GM19043 (cell line): ENCODE measurements at regions not wholly inside any gene's neighbourhood (a gene's known extent, or its start where the extent isn't known, plus 50 kb on each side); places are given as distances from the start of the nearest gene placed in this dataset.
"Not testable (repeated sequence)": the region's sequence is repeated elsewhere in the genome, so short reads cannot be mapped to it uniquely, and the experiment has no call there.

Experiments used
- ATAC-seq: cut with Tn5 transposase; IDR thresholded peaks from one replicate; pipeline ENCODE4 v1.9.1; 2021; ENCODE audit warnings: low read depth; ENCODE audit not compliant: unreplicated experiment

DNA sequence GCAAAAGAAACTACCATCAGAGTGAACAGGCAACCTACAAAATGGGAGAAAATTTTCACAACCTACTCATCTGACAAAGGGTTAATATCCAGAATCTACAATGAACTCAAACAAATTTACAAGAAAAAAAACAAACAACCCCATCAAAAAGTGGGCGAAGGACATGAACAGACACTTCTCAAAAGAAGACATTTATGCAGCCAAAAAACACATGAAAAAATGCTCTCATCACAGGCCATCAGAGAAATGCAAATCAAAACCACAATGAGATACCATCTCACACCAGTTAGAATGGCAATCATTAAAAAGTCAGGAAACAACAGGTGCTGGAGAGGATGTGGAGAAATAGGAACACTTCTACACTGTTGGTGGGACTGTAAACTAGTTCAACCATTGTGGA lies 170.1 kb downstream of the MEX3B start:
- not testable (repeated sequence) for ATAC-seq

DNA sequence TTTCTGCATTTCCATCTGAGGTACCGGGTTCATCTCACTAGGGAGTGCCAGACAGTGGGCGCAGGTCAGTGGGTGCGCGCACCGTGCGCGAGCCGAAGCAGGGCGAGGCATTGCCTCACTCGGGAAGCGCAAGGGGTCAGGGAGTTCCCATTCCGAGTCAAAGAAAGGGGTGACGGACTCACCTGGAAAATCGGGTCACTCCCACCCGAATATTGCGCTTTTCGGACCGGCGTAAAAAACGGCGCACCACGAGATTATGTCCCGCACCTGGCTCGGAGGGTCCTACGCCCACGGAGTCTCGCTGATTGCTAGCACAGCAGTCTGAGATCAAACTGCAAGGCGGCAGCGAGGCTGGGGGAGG lies 175.1 kb downstream of the MEX3B start:
- not testable (repeated sequence) for ATAC-seq

DNA sequence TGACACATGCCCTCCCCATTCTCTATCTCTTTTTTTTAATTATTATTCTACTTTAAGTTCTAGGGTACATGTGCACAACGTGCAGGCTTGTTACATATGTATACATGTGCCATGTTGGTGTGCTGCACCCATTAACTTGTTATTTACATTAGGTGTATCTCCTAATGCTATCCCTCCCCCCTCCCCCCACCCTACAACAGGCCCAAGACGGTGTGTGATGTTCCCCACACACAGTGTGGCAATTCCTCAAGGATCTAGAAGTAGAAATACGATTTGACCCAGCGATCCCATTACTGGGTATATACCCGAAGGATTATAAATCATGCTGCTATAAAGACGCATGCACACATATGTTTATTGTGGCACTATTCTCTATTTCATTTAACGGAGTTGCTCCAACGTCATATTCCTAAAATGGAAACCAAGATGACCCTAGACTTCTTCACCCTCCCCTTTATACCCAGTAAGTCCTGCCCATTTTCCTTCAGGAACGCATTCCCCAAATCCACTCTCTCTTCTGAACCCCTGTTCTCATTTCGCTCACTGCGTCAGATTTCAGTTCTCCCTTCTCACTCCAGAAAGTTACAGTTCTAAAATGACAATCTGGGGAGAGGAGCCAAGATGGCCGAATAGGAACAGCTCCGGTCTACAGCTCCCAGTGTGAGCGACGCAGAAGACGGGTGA lies 175.6 kb downstream of the MEX3B start:
- not testable (repeated sequence) for ATAC-seq

DNA sequence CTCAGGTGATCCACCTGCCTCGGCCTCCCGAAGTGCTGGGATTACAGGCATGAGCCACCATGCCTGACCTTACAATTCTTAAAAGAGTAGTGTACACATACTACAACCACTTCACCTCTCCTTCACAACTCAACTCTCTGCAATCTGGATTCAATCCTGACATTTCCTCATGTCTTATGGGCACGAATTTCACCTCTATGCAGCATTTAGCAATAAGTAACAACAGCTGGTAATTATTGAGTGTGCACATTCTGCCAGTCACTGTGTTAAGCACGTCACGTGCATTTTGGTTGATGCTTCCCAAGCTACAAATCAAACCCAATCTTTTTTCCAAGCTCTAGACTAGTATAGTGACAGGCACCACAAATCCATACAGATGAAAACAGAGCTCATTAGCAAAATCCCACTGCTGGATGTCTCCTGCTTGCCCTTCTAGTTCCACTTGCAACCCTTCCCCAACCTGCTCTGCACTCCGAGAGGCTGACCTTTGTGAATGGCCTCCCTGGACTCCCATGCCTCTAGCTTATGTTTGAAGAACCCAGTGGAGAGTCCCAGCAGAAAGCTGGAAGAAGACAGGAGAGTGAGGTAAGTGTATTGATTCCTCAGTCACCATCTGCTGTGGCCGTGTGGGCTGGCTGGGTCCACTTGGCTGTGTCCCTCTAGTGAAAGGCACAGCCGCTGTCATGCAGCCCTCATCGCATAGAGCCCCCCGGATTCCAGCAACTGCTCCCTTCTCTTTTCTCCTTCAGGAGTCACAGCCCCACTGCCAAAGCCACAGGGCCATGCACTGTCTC lies 176.5 kb downstream of the MEX3B start:
- no peak for ATAC-seq

DNA sequence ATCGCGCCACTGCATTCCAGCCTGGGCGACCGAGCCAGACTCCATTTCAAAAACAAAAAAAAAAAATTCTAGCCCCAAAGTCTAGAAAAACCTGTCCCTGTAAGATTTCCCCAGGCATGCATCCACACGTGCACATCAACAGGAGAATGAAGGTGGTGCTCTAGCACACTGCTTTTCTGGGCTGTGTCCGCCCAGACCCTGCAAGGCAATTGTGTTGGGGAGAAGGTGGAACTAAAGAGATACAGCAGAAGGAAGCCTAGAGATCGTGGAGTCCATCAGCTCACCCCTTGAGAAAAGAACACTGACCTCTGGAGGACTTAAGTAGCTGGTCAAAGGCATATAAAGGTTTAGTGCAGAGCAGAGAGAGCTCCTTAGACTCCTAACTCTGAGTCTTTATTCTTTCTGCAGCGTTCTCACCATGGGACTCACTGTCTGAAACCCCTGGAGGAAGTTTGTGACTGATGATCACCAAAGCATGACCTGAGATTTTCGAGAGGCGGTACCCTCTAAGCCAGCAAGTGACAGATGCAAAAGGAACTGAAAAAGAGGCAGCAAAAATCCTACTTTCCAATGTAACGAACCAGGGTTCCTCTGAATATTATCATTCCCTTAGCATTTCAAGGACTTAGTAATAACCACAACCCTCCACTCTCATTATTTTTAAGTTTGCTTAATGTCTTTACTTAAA lies 179.8 kb downstream of the MEX3B start:
- ATAC-seq: peak; percentile 100

DNA sequence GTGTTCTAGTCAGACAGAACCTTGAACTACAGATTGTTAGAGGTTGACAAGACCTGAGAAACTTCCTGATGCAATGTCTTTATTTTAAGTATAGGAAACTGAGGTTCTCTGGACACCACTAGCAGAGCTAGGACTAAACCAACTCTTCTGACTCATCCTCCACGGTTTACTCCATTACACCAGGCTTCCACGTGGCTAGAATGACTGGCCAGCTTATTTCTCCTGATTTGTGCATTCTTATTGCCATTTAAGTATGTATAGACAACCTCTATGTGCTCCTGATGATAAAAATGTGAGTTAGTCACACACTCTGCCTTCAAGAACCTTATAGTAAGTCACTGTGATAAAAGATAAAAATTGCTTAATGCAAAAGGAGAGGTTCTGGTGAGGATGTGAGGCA lies 182.7 kb downstream of the MEX3B start:
- no peak for ATAC-seq

DNA sequence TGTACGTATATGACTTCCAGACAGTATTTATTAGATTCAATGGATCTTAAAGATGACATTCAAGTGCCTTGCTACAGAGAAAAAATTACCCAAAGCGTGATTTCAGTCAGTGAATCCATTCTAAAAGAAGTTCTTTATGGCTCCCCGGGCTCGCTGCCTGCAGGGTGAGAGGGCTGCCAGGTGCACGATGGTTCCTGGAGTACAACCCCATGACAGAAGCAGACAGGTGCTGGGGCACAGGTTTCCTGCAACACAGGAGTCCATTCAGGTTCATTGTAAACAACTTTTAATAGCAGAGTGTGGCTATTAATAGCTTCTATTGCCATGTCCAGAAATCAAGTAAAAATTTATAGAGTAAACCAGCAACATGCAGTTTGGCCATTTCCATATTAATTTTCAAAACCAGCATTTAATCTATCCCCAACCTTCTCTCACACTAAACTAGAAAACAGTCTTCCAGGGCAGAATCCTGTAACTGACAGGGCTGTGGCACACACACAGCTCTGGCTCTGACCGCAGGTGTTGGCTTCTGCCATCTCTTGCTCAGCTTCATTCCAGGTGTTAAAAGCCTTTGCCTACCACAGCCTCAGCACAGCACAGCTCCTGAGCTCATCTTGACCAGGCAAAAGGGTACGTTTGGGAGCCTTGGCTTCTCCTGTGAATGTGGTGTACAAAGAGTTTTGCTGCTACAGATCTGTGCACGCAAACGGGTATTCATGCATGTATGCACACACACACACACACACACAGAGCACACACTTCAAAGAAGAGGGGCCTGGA lies 185.9 kb downstream of the MEX3B start:
- no peak for ATAC-seq

DNA sequence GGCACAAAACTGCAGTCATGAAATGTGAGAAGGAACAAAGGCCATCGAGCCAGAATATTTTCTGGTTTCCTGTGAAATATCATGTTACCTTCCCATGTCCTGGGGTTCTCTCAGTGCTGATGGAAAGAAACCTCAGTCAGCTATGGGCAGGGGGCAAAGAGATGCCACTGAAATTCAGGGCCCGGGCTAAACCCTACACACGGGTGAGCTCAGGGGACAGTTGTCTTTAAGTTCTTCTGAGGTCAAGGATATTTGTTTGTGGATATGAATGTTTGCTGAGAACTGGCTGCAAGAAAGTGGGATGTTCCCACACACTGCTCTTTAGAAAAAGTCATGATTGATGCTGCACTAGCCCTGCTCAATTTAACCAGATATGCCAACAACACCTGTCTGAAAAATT lies 187.2 kb downstream of the MEX3B start:
- ATAC-seq: no peak

DNA sequence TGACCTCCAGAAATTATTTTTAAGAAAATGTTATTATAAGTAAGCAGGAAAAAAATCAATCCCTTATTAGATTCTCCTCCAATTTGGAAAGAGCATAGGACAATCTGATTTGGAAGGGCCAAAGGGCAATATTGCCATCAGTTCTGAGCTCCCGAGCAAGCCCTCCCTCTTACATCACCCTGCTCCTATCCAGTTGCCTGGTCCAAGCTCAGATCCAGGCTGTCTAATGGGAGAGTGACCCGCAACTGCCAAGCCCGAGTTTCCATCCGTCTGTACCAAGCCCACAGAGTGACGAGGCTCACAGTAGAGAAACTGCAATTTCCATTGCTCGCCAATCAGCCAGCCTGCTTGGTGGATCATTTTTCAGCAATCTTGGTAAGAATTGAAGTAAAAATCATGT lies 187.7 kb downstream of the MEX3B start:
- ATAC-seq: no peak

DNA sequence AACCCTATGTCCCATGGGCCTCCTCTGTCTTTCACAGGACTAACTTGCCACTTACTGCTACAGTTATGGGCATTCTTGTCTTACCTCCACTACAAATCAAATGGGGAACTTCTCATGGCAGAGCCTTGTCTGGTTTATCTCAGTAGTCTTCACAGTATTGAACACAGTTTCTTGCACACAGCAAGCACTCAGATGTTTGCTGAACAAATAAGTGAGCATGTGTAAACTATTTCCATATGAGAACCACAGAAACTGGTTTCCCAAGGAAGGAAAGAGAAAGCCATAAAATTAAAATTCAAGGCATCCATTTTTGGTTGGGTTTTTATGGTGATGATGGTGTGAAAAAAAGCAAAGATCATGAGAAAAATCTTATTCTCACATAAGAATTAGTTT lies 189.2 kb downstream of the MEX3B start:
- no peak for ATAC-seq

DNA sequence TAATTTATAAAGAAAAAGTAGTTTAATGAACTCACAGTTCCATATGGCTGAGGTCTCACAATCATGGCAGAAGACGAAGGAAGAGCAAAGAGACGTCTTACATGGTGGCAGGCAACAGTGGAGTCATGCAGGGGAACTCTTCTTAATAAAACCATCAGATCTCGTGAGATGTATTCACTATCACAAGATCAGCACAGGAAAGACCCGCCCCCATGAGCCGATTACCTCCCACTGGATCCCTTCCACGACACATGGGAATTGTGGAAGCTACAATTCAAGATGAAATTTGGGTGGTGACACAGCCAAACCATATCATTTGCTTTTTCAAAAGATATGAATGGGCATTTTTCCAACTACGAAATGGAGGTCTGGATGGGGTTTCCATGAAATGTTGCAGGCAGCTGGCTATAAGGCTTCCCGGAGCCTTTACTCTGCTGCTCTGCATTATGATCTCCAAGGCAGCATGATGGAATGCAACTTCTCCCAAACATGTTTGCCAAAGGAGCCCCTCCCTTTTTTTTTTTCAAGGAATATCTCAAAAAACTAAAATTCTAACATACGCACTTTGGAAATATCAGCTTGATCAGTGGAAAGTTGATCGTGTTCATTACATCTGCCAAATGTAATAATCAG lies 189.7 kb downstream of the MEX3B start:
- ATAC-seq: no peak

DNA sequence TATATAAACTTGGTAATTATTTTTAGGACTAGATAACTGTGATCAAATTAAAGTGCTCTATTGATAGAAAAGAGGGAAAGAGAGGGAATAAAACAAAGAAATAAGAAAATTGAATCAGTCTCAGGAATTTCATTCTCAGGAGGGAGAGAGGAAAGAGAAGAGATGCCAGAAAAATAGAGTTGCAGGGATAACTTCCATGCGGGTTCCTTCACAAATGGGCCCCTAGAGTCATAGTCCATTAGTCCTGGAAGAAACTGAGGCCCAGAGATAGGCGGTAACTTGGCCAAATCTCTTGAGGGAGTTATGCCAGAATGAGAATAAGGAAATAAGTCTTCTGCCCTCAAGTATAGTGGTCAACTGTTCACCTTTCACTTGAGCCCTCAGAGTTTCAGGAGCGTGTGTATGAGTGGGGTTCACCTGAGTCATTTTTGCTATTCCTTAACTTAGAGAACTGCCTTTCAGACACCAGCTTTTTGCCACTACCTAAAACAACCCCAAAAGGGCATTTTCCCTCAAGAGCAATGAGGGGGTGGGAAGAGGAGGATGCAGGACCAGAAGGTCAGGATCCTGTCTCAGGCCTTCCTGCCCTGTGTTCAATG lies 192.6 kb downstream of the MEX3B start:
- no peak for ATAC-seq

DNA sequence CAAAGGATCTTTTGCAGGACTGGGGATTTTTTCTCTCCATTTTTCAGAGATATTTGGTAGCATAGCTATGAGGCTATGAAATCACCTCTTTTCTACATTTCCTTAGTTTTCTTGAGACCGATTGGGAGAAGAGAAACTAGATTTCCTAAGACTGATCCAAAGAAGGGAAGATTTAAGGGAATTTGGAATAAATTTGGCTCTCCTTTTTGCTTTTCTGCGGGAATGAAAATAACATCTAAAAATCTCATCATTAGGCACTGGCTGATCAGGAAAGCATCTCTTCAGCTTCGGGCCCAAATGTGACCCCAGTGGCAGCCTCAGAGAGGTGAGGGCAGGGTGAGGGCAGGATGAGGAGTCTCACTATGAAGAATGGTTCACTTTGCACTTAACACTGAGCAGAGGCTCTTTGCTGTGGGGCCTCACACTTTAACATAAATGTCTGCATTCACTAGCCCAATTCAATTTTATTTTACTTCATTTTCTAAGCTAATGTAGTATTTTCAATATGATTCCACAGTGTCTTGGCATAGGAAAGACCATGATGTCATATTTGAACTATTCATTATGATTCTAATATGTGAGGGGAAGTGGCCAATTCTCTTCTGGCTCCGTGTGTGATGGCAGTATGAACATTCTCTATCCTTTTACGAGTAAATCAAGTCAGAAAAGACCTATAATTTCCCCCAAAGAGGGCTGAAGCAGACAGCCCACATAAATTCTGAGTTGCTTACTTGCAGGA lies 193.2 kb downstream of the MEX3B start:
- no peak for ATAC-seq

DNA sequence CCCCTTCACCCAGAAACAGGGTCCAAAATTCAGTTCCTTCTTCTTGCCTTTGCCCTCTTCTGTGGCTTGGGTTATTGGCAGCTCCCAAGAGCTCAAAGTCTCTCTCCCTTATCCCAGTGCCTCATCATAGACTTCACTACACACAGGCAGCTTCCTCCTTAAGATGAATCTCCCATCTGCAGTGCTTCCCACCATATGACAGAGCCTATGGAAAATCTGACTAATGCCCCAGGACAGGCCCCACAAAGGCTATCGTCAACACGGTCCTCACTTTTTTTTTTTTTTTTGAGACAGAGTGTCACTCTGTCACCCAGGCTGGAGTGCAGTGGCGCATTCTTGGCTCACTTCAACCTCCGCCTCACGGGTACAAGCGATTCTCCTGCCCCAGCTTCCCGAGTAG lies 194.1 kb downstream of the MEX3B start:
- no peak for ATAC-seq

DNA sequence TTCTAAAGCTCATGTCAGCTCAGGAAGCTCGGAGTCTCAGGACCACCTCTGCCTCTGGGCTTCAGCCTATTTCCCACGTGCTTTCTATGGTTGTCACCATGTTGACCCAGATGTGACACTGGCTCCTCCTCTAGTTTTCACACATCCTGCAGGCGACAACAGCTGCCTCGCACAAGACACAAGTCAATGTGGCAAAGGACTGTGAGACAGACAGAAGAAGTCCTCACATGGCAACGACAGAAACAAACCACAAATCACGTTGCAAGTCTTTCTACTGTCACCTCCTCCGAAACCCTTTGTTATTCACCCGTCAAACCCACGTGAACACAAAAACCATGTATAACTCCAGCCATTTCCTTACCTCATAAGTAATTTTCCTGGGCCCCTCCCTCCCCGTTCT lies 194.5 kb downstream of the MEX3B start:
- ATAC-seq: no peak

DNA sequence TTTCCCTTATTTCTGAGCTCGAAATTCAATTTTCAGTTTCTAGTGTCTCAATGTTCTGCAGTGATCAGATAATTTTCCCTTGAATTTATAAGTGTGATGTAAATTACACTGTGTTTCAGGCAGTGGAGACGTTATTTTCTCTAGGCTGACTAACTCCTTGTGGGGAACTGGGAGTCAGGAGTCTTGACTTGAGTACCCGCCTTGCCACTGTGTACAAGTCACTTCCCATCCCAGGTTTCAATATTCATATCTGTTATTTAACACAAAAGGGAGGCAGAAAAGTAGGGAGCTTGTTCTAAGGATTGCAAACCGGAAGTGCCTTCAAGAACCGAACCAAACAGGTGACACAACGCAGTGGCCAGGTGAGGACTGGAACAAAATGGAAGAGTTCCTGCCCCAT lies 196.5 kb downstream of the MEX3B start:
- no peak for ATAC-seq

DNA sequence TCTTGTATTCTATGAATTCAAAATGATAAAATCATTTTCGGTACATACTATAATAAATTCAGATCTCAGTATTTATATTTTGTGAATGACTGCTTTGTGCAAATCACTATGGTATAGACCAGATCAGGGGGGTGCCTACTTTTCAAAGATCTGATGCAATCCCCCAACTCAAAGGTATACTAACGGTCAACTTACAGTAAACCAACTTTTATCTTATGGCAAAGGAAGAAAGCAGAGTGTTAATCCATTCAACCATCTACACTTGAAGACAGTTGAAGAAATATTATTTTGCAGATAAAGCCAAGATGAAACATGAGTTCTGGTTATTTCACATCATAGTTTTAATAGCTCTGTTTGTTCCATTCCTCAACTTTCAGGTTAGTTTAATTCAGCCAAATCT lies 197.1 kb downstream of the MEX3B start:
- no peak for ATAC-seq

DNA sequence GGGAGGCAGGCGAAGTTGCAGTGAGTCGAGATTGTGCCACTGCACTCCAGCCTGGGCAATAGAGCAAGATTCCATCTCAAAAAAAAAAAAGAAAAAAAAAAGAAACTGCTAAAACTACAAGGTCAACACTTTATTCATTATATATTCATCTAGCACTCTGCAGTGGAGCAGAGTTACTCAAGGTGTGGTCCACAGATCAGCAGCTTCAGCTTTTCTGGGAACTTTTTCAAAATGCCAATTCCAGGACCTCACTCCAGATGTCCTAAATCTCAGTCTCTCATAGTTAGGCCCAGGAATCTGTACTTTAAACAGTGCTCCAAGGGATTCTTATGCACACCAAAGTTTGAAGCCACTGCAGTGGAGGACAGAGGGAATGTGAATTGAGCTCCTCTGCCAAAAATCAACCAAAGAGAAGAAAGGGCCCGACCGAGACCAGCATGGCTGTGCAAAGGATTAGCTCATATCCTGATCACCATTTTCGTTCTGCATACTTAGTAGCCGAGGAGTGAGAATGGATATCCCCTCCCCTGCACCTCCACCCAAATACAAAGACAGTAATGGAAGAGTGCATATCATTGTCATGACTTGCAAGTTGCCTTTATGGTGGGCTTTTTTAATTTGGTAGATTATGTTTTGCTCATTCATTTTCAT lies 201.9 kb downstream of the MEX3B start:
- no peak for ATAC-seq

DNA sequence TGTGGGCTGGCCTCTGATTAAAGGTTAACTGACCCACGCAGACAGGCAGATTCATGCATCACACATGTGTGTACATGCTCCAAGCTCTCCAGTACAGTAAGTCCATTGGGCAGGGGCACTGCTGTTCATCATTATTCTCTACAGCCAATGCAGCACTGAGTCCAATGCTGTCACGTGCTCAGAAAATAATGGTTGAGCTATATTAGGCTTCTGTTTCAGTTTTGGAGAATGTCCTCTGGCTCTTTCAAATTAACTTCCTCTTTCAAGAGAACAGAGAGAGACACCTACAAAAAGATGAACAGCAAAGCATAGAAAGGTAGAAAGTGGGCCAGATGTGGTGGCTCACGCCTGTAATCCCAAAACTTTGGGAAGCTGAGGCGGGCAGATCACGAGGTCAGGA lies 202.6 kb downstream of the MEX3B start:
- peak; percentile 75 for ATAC-seq
